HepG2 (cell line): ENCODE measurements at regions not wholly inside any gene's neighbourhood (a gene's known extent, or its start where the extent isn't known, plus 50 kb on each side); places are given as distances from the start of the nearest gene placed in this dataset.

ENCODE experiments used
- ATAC-seq: fragments of 200-7000 bp; cut with Tn5 transposase; 3 replicates; pipeline ENCODE4 v1.9.1; 2020; ENCODE audit warnings: mild to moderate bottlenecking, moderate library complexity
- BruUV-seq: library from RNA; stranded (reverse); fragments of 400-500 nt; replicated peaks from 2 replicates; lab custom pipeline; 2021; lab: Mats Ljungman, UMichigan
- CTCF ChIA-PET: fragments of 300-600 bp; formaldehyde crosslinking; extraction: SDS; loops from one replicate; lab custom pipeline; 2021; ENCODE audit warnings: low total read pairs, inconsistent platforms, low intra/inter-chr PET ratio; lab: Yijun Ruan, JAX
- POLR2A ChIA-PET: fragments of 350-600 bp; sonication (Branson Sonifier 250); formaldehyde crosslinking; loops from one replicate; lab custom pipeline; 2020; ENCODE audit warnings: antibody characterized with exemption, inconsistent platforms; lab: Yijun Ruan, JAX
- DNase-seq: peaks from one replicate; pipeline ENCODE4 v3.0.0-alpha.2; 2015; ENCODE audit warnings: low spot score
- FAIRE-seq: peaks from 3 replicates; lab custom pipeline; 2011; peaks lifted over from hg19 to GRCh38; lab: Jason Lieb, UNC
- H2AFZ ChIP-seq: one replicate; pipeline ENCODE4 v1.6.1; 2011; ENCODE audit warnings: low read length, inconsistent platforms
- H3K27ac ChIP-seq: fragments of 300-600 bp; 3 replicates; pipeline ENCODE4 v1.8.0; 2011; ENCODE audit warnings: mixed run types, mild to moderate bottlenecking, mixed read lengths, low read length, inconsistent platforms; ENCODE audit not compliant: insufficient read depth; ENCODE audit errors: extremely low read length
- H3K27me3 ChIP-seq, 2 experiments: fragments of 200-600 bp in 1 of 2; 2 replicates in 1 of 2; 3 replicates in 1 of 2; pipeline versions ENCODE4 v1.6.0 to v1.8.0; 2011; ENCODE audit warnings: low read length in 2 of 2, mild to moderate bottlenecking in 2 of 2, moderate library complexity in 2 of 2, inconsistent platforms in 1 of 2; ENCODE audit not compliant: insufficient read depth in 2 of 2, control insufficient read depth in 1 of 2
- H3K36me3 ChIP-seq, 2 experiments: fragments of 200-600 bp in 1 of 2; replicated peaks in 1 of 2; 2 replicates in 1 of 2; 3 replicates in 1 of 2; pipeline versions ENCODE4 v1.5.1 to v1.8.0; 2011; ENCODE audit warnings: low read length in 2 of 2, inconsistent platforms in 1 of 2; ENCODE audit not compliant: insufficient read depth in 2 of 2, control insufficient read depth in 1 of 2
- H3K4me1 ChIP-seq: 2 replicates; pipeline ENCODE4 v1.5.1; 2012; ENCODE audit warnings: low read length, inconsistent platforms; ENCODE audit not compliant: insufficient read depth
- H3K4me2 ChIP-seq: 2 replicates; pipeline ENCODE4 v1.6.0; 2011; ENCODE audit warnings: low read depth, low read length, inconsistent platforms
- H3K4me3 ChIP-seq, 3 experiments: fragments of 200-600 bp in 1 of 3; sonication (generic), shearing (Covaris generic) in 1 of 3; replicated peaks in 1 of 3; 2 replicates each; pipeline ENCODE4 v1.5.1; 2011 to 2016; ENCODE audit warnings: low read length in 3 of 3, inconsistent platforms in 2 of 3, low read depth in 2 of 3, mild to moderate bottlenecking in 2 of 3, control low read depth in 1 of 3, mixed read lengths in 1 of 3; ENCODE audit not compliant: insufficient read depth in 1 of 3
- H3K79me2 ChIP-seq: one replicate; pipeline ENCODE4 v1.6.1; 2011; ENCODE audit warnings: low read length, inconsistent platforms; ENCODE audit not compliant: insufficient read depth
- H3K9ac ChIP-seq: 2 replicates; pipeline ENCODE4 v1.6.0; 2011; ENCODE audit warnings: mild to moderate bottlenecking, low read depth, low read length, inconsistent platforms; ENCODE audit not compliant: insufficient read depth
- H3K9me3 ChIP-seq: 2 replicates; pipeline ENCODE4 v1.5.1; 2012; ENCODE audit warnings: mild to moderate bottlenecking, low read length
- H4K20me1 ChIP-seq: 2 replicates; pipeline ENCODE4 v1.6.0; 2011; ENCODE audit warnings: inconsistent platforms, mild to moderate bottlenecking, low read length, moderate library complexity; ENCODE audit not compliant: insufficient read depth
- BHLHE40 ChIP-seq: IDR thresholded peaks from 2 replicates; pipeline ENCODE4 v1.6.1; 2011; ENCODE audit warnings: low read length, improper control_type of control experiment
- BORCS8-MEF2B ChIP-seq: sonication (generic); formaldehyde crosslinking; IDR thresholded peaks from 2 replicates; pipeline ENCODE4 v1.8.0; 2022; ENCODE audit warnings: mild to moderate bottlenecking, missing genetic modification reagents
- FUBP1 ChIP-seq: sonication (generic); formaldehyde crosslinking; IDR thresholded peaks from 2 replicates; pipeline ENCODE4 v1.5.1; 2020; ENCODE audit warnings: missing genetic modification reagents, mild to moderate bottlenecking, borderline replicate concordance
- KAT8 ChIP-seq: IDR thresholded peaks from 2 replicates; pipeline ENCODE4 v1.6.1; 2016; ENCODE audit warnings: missing genetic modification reagents, missing compliant biosample characterization
- KLF6 ChIP-seq: IDR thresholded peaks from 2 replicates; pipeline ENCODE4 v1.8.0; 2016; ENCODE audit warnings: missing biosample characterization, missing genetic modification reagents
- PBX2 ChIP-seq: IDR thresholded peaks from 2 replicates; pipeline ENCODE4 v1.6.1; 2016; ENCODE audit warnings: control low read depth
- PTBP1 ChIP-seq: fragments of 200-400 bp; formaldehyde crosslinking; IDR thresholded peaks from 2 replicates; pipeline ENCODE4 v1.6.1; 2018; ENCODE audit warnings: low read length, low read depth; ENCODE audit not compliant: poor library complexity, severe bottlenecking
- ZBTB4 ChIP-seq: sonication (generic); formaldehyde crosslinking; IDR thresholded peaks from 2 replicates; pipeline ENCODE4 v1.4.0; 2020; ENCODE audit warnings: missing genetic modification reagents, mild to moderate bottlenecking, borderline replicate concordance
- ZNF263 ChIP-seq: sonication (generic); formaldehyde crosslinking; IDR thresholded peaks from 2 replicates; pipeline ENCODE4 v1.4.0; 2020; ENCODE audit warnings: missing genetic modification reagents
- ZNF382 ChIP-seq: sonication (generic); formaldehyde crosslinking; IDR thresholded peaks from 2 replicates; pipeline ENCODE4 v1.5.0; 2020; ENCODE audit warnings: missing genetic modification reagents, mild to moderate bottlenecking, borderline replicate concordance
- ZNF569 ChIP-seq: sonication (generic); formaldehyde crosslinking; IDR thresholded peaks from 2 replicates; pipeline ENCODE4 v1.5.0; 2020; ENCODE audit warnings: mild to moderate bottlenecking, missing genetic modification reagents, moderate library complexity, borderline replicate concordance
- ZNF83 ChIP-seq: sonication (generic); formaldehyde crosslinking; IDR thresholded peaks from 2 replicates; pipeline ENCODE4 v1.4.0; 2020; ENCODE audit warnings: missing genetic modification reagents, mild to moderate bottlenecking, borderline replicate concordance
- WGBS: methylation state at CpG from one replicate; pipeline ENCODE4 v1.1.6; 2017; ENCODE audit warnings: low lambda C conversion rate; 5-methylcytosine and 5-hydroxymethylcytosine counted together
- in situ Hi-C: cut with HindIII; loops from 2 replicates; pipeline ENCODE4 v1.10.0; 2017; ENCODE audit warnings: low pct_unique_long_range_greater_than_20kb; ENCODE audit not compliant: extremely low pct_ligation_motif_present
- intact Hi-C: fragments of 100-400 bp; cut with micrococcal nuclease; formaldehyde crosslinking; loops from one replicate; pipeline ENCODE4 v1.10.0; 2022; ENCODE audit not compliant: unreplicated experiment

GRCh38 chrX:447052-447451 is 60.3 kb upstream of the PPP2R3B start:
- Histone ChIP-seq H3K4me2 (no peak overlapping the region), H3K27ac (no peak overlapping the region), H3K27me3 (peaks cover 0 to 7% of the 10 kb centered on the region in 2 experiments; a peak in 2 of 5 replicates), H2AFZ (no peak overlapping the region), H3K9me3 (no peaks in the 10 kb centered on the region), H3K9ac (no peak overlapping the region), H3K79me2 (no peaks in the 10 kb centered on the region), H3K4me1 (no peaks in the 10 kb centered on the region), H4K20me1 (no peaks in the 10 kb centered on the region), H3K4me3 (no peak overlapping the region), H3K36me3 (no peaks in the 10 kb centered on the region)
- 18% methylated on average over 5 of the region's 5 CpGs for WGBS
- FAIRE-seq (no peak), ATAC-seq (no peak), DNase-seq (no peak)
- ChIA-PET POLR2A (no interaction called here), CTCF (no interaction called here)
- in situ Hi-C loops (no loop called here), intact Hi-C loops (no loop called here)
- BruUV-seq: no TSS peak
- TF ChIP-seq BHLHE40: no peak
- no peak for TF ChIP-seq ZNF83 (CRISPR knock-in tag)
- no peak for TF ChIP-seq PBX2 (CRISPR knock-in tag)
- no peak for TF ChIP-seq KLF6 (CRISPR knock-in tag)
- no peak for TF ChIP-seq KAT8 (CRISPR knock-in tag)
- TF ChIP-seq BORCS8-MEF2B (CRISPR knock-in tag): no peak
- TF ChIP-seq PTBP1: no peak
- no peak for TF ChIP-seq FUBP1
- no peak for TF ChIP-seq ZBTB4 (CRISPR knock-in tag)
- TF ChIP-seq ZNF382 (CRISPR knock-in tag): no peak
- TF ChIP-seq ZNF263 (CRISPR knock-in tag): no peak
- TF ChIP-seq ZNF569: no peak
